C4-2B (cell line): ENCODE measurements at regions not wholly inside any gene's neighbourhood (a gene's known extent, or its start where the extent isn't known, plus 50 kb on each side); places are given as distances from the start of the nearest gene placed in this dataset.

ENCODE experiments used
- H3K27ac ChIP-seq: fragments of 450-650 bp; 2 replicates; pipeline ENCODE4 v1.5.1; 2017
- ZFX ChIP-seq: fragments of 450-650 bp; IDR thresholded peaks from 2 replicates; pipeline ENCODE4 v1.6.1; 2017
- TF ChIP-seq, protein P1 (sequence below): fragments of 450-650 bp; conservative IDR thresholded peaks from 2 replicates; pipeline ENCODE4 v1.5.1; 2017; ENCODE audit warnings: mild to moderate bottlenecking

DNA sequence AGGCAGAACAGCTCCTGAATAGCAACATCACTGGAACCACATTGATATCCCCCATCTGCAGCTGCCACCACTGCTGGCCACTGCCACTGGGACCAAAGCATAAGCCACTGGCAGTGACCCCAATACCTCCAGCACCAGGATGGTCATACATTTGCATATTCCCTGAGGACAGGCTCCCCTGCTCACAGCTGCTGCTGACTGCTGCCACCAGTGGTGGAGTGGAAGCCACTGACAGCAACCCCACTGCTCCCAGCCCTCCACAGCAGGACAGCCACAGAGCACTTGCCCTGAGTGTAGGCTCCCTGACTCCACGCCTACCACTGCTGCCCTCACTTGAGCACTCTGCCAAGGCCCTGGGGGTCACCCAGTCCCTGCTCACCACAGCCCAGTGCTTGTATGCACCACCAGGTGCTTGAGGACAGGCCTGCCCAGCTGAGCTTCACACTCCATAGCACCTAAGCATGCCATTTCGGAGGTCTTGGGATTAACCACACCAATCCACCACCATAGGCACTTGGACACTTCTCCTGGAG, 327.4 kb upstream of the RPS23 start:
- TF ChIP-seq, protein P1, sequence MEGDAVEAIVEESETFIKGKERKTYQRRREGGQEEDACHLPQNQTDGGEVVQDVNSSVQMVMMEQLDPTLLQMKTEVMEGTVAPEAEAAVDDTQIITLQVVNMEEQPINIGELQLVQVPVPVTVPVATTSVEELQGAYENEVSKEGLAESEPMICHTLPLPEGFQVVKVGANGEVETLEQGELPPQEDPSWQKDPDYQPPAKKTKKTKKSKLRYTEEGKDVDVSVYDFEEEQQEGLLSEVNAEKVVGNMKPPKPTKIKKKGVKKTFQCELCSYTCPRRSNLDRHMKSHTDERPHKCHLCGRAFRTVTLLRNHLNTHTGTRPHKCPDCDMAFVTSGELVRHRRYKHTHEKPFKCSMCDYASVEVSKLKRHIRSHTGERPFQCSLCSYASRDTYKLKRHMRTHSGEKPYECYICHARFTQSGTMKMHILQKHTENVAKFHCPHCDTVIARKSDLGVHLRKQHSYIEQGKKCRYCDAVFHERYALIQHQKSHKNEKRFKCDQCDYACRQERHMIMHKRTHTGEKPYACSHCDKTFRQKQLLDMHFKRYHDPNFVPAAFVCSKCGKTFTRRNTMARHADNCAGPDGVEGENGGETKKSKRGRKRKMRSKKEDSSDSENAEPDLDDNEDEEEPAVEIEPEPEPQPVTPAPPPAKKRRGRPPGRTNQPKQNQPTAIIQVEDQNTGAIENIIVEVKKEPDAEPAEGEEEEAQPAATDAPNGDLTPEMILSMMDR, result no peak

DNA sequence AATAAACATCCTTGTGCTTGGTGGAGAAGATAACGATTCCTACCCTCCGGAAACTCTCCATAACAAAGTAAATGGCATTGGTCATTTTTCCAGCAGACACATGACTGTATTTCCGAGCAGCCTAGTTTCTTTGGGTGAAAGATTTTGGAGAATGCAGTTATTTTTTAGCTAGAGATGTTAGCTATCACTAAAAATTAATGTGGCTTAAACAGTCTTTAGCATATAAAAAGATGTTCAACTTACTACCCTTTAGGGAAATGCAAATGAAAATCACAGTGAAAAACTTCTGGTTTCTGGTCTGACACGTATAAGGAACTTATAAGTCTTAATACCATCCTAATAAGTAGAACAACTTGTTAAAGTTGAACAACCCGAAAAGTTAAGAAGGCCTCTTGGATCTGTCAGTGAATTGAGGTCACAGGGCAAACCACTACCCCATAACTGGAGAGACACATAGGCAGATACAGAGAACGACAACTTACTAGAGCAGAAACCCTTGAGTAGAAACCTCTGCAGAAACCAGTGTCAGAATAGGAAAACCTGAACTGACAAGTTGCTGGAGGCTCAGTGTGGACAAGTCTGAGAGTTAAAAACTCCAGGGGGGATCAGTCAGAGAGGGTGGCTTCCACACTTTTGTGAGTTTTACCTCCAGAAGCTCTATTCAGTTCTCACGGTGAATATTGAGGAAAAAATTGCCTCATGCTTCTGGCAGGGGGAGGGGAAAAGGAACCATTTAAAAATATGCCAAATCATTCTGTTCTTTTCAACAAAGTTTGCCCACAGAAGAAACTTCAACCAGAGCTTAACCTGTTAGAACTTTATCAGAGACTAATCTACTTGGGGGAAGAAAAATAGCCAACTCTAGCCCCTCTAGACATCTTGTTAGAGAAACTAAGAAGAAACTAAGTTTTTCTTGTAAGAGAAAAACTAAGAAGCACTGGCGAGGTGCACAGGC, 325.2 kb upstream of the RPS23 start:
- TF ChIP-seq, protein P1, result no peak
- TF ChIP-seq ZFX, result no peak
- no peak overlapping the region for H3K27ac ChIP-seq

More for the DNA sequence above, 327.4 kb upstream of the RPS23 start:
- H3K27ac ChIP-seq, result no peak overlapping the region

DNA sequence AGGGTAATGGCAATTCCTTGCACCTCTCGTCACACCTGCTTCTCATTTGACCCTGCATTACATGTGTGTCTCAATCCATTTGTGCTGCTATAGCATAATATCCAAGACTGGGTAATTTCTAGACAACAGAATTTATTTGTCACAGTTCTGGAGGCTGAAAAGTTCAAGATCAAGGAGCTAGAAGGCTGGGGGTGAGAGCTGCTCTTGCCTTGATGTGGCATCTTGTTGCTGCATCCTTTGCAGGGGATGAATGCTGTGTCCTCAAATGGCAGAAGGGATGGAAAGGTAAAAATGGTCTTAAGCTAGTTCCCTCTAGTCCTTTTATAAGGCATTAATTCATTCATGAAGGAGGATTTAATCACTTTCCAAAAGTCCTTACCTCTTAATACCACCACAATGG, 323.7 kb upstream of the RPS23 start:
- TF ChIP-seq ZFX, result no peak
- TF ChIP-seq, protein P1, result no peak

DNA sequence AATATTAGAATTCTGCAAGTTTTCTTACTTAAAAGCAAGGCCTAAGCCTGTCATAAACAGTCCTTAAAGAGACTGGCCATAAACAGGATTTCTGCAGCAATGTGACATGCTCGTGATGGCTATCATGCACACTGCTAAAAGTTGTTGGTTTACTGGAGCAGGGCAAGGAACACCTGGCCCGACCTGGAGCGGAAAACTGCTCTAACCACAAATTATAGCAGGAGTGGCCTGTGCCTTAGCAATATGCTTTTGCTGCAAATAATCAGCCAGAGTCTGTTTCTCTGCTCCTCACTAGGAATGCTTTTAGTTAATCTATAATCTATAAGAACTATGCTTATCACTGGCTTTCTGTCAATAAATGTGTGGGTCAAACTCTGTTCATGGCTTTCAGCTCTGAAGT, 322.9 kb upstream of the RPS23 start:
- no peak overlapping the region for H3K27ac ChIP-seq
- TF ChIP-seq, protein P1, result no peak
- no peak for TF ChIP-seq ZFX

More for the DNA sequence above, 323.7 kb upstream of the RPS23 start:
- no peak overlapping the region for H3K27ac ChIP-seq

DNA sequence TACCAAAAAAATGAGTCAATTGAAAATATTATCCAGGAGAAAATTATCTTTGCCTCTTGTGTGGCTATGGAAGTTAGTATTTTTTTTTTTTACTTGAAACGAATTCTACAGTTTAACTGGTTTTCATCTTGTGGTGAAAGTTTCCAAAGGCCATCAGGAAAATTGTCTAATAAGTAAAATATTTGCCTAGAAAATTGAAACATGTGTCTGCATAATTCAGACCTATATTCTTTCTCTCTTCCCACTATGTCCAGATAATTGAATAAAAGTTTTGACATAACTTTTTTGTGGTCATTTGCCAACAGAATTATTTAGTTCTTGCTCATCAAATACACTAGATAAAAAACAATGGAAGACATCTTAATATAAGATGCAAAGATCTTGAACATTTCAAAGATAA, 321.5 kb upstream of the RPS23 start:
- H3K27ac ChIP-seq, result no peak overlapping the region
- no peak for TF ChIP-seq ZFX
- TF ChIP-seq, protein P1, result no peak

DNA sequence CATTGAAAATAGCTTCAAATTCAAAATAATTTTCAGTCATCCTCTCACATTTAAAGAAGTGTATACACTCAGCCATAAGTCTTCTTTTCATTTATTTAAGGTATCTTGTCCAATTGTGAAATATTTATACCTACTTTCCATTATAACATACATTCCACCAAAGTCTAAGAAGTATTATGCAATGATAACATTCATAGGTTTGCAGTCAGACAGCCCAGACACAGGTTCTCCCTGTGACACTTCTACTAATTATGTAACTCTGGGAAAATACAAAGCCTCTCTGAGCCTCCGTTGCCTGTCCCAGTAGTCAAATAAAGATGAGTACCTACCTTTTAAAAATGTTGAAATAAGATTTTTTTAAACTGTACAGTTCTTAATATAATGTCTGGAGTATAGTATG, 320.9 kb upstream of the RPS23 start:
- no peak for TF ChIP-seq ZFX
- TF ChIP-seq, protein P1, result no peak
- no peak overlapping the region for H3K27ac ChIP-seq

DNA sequence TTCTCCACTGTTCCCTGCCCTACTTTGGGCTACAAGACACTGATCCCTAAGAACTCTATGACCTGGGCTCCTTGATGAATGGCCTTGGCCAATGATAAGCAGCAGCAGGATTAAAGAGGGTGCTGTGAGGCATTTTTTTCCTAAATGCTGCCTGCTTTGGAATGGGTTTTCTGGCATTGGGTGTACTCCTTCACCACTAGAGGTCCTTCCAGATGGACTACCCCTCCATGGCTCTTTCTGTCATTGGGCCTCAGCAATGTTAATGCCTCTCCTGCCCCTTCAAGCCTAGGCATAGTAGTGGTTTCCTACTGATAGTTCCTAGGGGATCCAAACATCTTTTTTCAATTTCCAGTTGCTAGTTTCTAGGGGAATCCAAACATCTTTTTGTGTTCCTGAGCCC, 319.3 kb upstream of the RPS23 start:
- H3K27ac ChIP-seq, result no peak overlapping the region
- no peak for TF ChIP-seq ZFX
- TF ChIP-seq, protein P1, result peak; percentile 33
